NB4 (cell line): ENCODE measurements at regions not wholly inside any gene's neighbourhood (a gene's known extent, or its start where the extent isn't known, plus 50 kb on each side); places are given as distances from the start of the nearest gene placed in this dataset.

Experiments
- MAX ChIP-seq: IDR thresholded peaks from 2 replicates; pipeline ENCODE4 v1.6.1; 2011; ENCODE audit warnings: low read depth, low read length
- MYC ChIP-seq: IDR thresholded peaks from 2 replicates; pipeline ENCODE4 v1.6.1; 2011; ENCODE audit warnings: low read depth, low read length
- POLR2A ChIP-seq: IDR thresholded peaks from 2 replicates; pipeline ENCODE4 v1.6.1; 2011; ENCODE audit warnings: mild to moderate bottlenecking; ENCODE audit not compliant: insufficient read length; ENCODE audit errors: extremely low read depth
- TF ChIP-seq, protein P1 (sequence below): IDR thresholded peaks from one replicate; pipeline ENCODE4 v1.5.1; 2012; ENCODE audit warnings: low read depth, low read length

DNA sequence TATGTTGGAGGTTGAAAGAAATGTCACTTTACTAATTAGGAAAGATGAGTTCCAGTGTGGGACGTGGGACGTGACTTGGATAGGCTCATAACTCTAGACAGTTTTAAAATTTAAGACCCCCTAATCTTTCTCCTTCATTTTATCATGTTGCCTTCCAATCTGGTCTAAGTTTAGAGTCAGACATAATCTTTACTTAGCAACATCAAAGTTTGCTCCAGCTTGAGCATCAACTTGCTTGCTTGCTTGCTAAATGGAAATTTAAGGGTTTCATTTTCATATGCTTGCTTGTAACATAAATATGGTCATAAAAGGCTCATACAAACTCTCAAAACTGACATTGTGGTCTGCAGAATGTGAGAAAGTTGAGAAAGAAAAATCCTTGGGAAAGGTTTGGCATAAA is 428.9 kb downstream of the EPHA4 start:
- TF ChIP-seq POLR2A (no peak), MAX (no peak), MYC (no peak)
- TF ChIP-seq, protein P1, sequence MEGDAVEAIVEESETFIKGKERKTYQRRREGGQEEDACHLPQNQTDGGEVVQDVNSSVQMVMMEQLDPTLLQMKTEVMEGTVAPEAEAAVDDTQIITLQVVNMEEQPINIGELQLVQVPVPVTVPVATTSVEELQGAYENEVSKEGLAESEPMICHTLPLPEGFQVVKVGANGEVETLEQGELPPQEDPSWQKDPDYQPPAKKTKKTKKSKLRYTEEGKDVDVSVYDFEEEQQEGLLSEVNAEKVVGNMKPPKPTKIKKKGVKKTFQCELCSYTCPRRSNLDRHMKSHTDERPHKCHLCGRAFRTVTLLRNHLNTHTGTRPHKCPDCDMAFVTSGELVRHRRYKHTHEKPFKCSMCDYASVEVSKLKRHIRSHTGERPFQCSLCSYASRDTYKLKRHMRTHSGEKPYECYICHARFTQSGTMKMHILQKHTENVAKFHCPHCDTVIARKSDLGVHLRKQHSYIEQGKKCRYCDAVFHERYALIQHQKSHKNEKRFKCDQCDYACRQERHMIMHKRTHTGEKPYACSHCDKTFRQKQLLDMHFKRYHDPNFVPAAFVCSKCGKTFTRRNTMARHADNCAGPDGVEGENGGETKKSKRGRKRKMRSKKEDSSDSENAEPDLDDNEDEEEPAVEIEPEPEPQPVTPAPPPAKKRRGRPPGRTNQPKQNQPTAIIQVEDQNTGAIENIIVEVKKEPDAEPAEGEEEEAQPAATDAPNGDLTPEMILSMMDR: no peak
